HuH-7 (cell line): ENCODE measurements at regions not wholly inside any gene's neighbourhood (a gene's known extent, or its start where the extent isn't known, plus 50 kb on each side); places are given as distances from the start of the nearest gene placed in this dataset.

Experiments used
- DNase-seq: peaks from one replicate; pipeline ENCODE4 v3.0.0; 2011; ENCODE audit warnings: low spot score

- no peak for DNase-seq
Observed at GRCh38 chr15:69793781-69794451, 303.8 kb downstream of the TLE3 start.

GRCh38 chr15:69794645-69795469 is 302.9 kb downstream of the TLE3 start:
- DNase-seq = no peak

GRCh38 chr15:69795601-69796000 is 302.1 kb downstream of the TLE3 start:
- DNase-seq = no peak

- no peak for DNase-seq
Observed at GRCh38 chr15:69797051-69797595, 300.6 kb downstream of the TLE3 start.

GRCh38 chr15:69797615-69798014 is 300.1 kb downstream of the TLE3 start:
- DNase-seq = no peak

GRCh38 chr15:69798481-69799250 is 299.1 kb downstream of the TLE3 start:
- no peak for DNase-seq

- DNase-seq = no peak
Observed at GRCh38 chr15:69801144-69801543, 296.6 kb downstream of the TLE3 start.

GRCh38 chr15:69802432-69802831 is 295.3 kb downstream of the TLE3 start:
- DNase-seq = no peak

GRCh38 chr15:69804786-69805185 is 292.9 kb downstream of the TLE3 start:
- DNase-seq = no peak

GRCh38 chr15:69805248-69805953 is 292.3 kb downstream of the TLE3 start:
- DNase-seq = no peak

GRCh38 chr15:69806287-69806915 is 291.3 kb downstream of the TLE3 start:
- no peak for DNase-seq

GRCh38 chr15:69807721-69808120 is 290.0 kb downstream of the TLE3 start:
- no peak for DNase-seq

- no peak for DNase-seq
Observed at GRCh38 chr15:69808756-69809155, 289.0 kb downstream of the TLE3 start.

GRCh38 chr15:69809421-69809820 is 288.3 kb downstream of the TLE3 start:
- DNase-seq = no peak

GRCh38 chr15:69810431-69811354 is 287.0 kb downstream of the TLE3 start:
- DNase-seq = no peak

- DNase-seq = no peak
Observed at GRCh38 chr15:69812861-69813261, 284.9 kb downstream of the TLE3 start.

GRCh38 chr15:69813881-69814280 is 283.8 kb downstream of the TLE3 start:
- DNase-seq = no peak

- DNase-seq = no peak
Observed at GRCh38 chr15:69814932-69815331, 282.8 kb downstream of the TLE3 start.

GRCh38 chr15:69815793-69816192 is 281.9 kb downstream of the TLE3 start:
- no peak for DNase-seq

- DNase-seq = no peak
Observed at GRCh38 chr15:69816522-69816921, 281.2 kb downstream of the TLE3 start.
